ENCODE measurements at regions not wholly inside any gene's neighbourhood (a gene's known extent, or its start where the extent isn't known, plus 50 kb on each side); places are given as distances from the start of the nearest gene placed in this dataset.

GRCh38 chr14:100663761-100664052, 63.0 kb upstream of the DLK1 start:
- DNase-seq, result no peak
- no peak for ATAC-seq (ENCODE audit: low FRiP score)
- H3K4me1 ChIP-seq (ENCODE audit: control insufficient read depth in 1 of 2, insufficient read depth in 2 of 2, low read length in 2 of 2), result no peaks in the 10 kb centered on the region
- intact Hi-C loops (cut with DNase I), result loop anchor here (10.0 kb wide), 1 partner anchor 961 kb away; no protein-coding TSS in a partner anchor
- WGBS, 2 donors, result 51 to 60% methylated on average over 3 of the region's 3 CpGs
- no peaks in the 10 kb centered on the region for H3K9me3 ChIP-seq (ENCODE audit: control insufficient read depth, low read length)
- no peaks in the 10 kb centered on the region for H3K36me3 ChIP-seq (ENCODE audit: control insufficient read depth in 1 of 2, insufficient read depth in 2 of 2, low read length in 1 of 2)
- H3K4me3 ChIP-seq (ENCODE audit: low read length in 2 of 2), result no peak overlapping the region
- H3K27ac ChIP-seq (ENCODE audit: low read depth in 1 of 2, low read length in 2 of 2), result no peak overlapping the region
- no peaks in the 10 kb centered on the region for H3K27me3 ChIP-seq (ENCODE audit: control insufficient read depth in 1 of 2, insufficient read depth in 2 of 2, low read length in 1 of 2)

- Histone ChIP-seq H3K4me1 (ENCODE audit: control insufficient read depth in 1 of 2, insufficient read depth in 2 of 2, low read length in 2 of 2) (no peaks in the 10 kb centered on the region), H3K27me3 (ENCODE audit: control insufficient read depth in 1 of 2, insufficient read depth in 2 of 2, low read length in 1 of 2) (no peaks in the 10 kb centered on the region), H3K27ac (ENCODE audit: low read depth in 1 of 2, low read length in 2 of 2) (no peak overlapping the region), H3K4me3 (ENCODE audit: low read length in 2 of 2) (no peak overlapping the region), H3K9me3 (ENCODE audit: control insufficient read depth, low read length) (no peaks in the 10 kb centered on the region), H3K36me3 (ENCODE audit: control insufficient read depth in 1 of 2, insufficient read depth in 2 of 2, low read length in 1 of 2) (no peaks in the 10 kb centered on the region)
- intact Hi-C loops (cut with DNase I), result loop anchor here (10.0 kb wide), 1 partner anchor 961 kb away; no protein-coding TSS in a partner anchor
- DNase-seq (no peak), ATAC-seq (ENCODE audit: low FRiP score) (no peak)
- 57 to 60% methylated on average over 5 of the region's 5 CpGs for WGBS, 2 donors
Measured at GRCh38 chr14:100664231-100664630, 62.5 kb upstream of the DLK1 start.

GRCh38 chr14:100664841-100665510, 61.7 kb upstream of the DLK1 start:
- DNase-seq (no peak), ATAC-seq (ENCODE audit: low FRiP score) (no peak)
- WGBS, 2 donors, result 55 to 62% methylated on average over 14 of the region's 14 CpGs
- H3K9me3 ChIP-seq (ENCODE audit: control insufficient read depth, low read length), result no peaks in the 10 kb centered on the region
- intact Hi-C loops (cut with DNase I), result loop anchor here (10.0 kb wide), 1 partner anchor 960 kb away; no protein-coding TSS in a partner anchor
- H3K4me1 ChIP-seq (ENCODE audit: control insufficient read depth in 1 of 2, insufficient read depth in 2 of 2, low read length in 2 of 2), result no peaks in the 10 kb centered on the region
- H3K4me3 ChIP-seq (ENCODE audit: low read length in 2 of 2), result no peak overlapping the region
- H3K36me3 ChIP-seq (ENCODE audit: control insufficient read depth in 1 of 2, insufficient read depth in 2 of 2, low read length in 1 of 2), result no peaks in the 10 kb centered on the region
- H3K27ac ChIP-seq (ENCODE audit: low read depth in 1 of 2, low read length in 2 of 2), result no peak overlapping the region
- no peaks in the 10 kb centered on the region for H3K27me3 ChIP-seq (ENCODE audit: control insufficient read depth in 1 of 2, insufficient read depth in 2 of 2, low read length in 1 of 2)

GRCh38 chr14:100665511-100666032, 61.1 kb upstream of the DLK1 start:
- WGBS, 2 donors, result 55 to 56% methylated on average over 10 to 11 of the region's 11 CpGs
- intact Hi-C loops (cut with DNase I), result loop anchor here (10.0 kb wide), 1 partner anchor 959 kb away; no protein-coding TSS in a partner anchor
- H3K36me3 ChIP-seq (ENCODE audit: control insufficient read depth in 1 of 2, insufficient read depth in 2 of 2, low read length in 1 of 2), result no peaks in the 10 kb centered on the region
- no peaks in the 10 kb centered on the region for H3K4me1 ChIP-seq (ENCODE audit: control insufficient read depth in 1 of 2, insufficient read depth in 2 of 2, low read length in 2 of 2)
- no peaks in the 10 kb centered on the region for H3K9me3 ChIP-seq (ENCODE audit: control insufficient read depth, low read length)
- H3K27ac ChIP-seq (ENCODE audit: low read depth in 1 of 2, low read length in 2 of 2), result no peak overlapping the region
- H3K27me3 ChIP-seq (ENCODE audit: control insufficient read depth in 1 of 2, insufficient read depth in 2 of 2, low read length in 1 of 2), result no peaks in the 10 kb centered on the region
- no peak overlapping the region for H3K4me3 ChIP-seq (ENCODE audit: low read length in 2 of 2)
- ATAC-seq (ENCODE audit: low FRiP score) (no peak), DNase-seq (no peak)

- DNase-seq, result no peak
- Histone ChIP-seq H3K36me3 (ENCODE audit: control insufficient read depth in 1 of 2, insufficient read depth in 2 of 2, low read length in 1 of 2) (no peaks in the 10 kb centered on the region), H3K4me3 (ENCODE audit: low read length in 2 of 2) (no peak overlapping the region), H3K9me3 (ENCODE audit: control insufficient read depth, low read length) (no peaks in the 10 kb centered on the region), H3K27ac (ENCODE audit: low read depth in 1 of 2, low read length in 2 of 2) (no peak overlapping the region), H3K4me1 (ENCODE audit: control insufficient read depth in 1 of 2, insufficient read depth in 2 of 2, low read length in 2 of 2) (no peaks in the 10 kb centered on the region), H3K27me3 (ENCODE audit: control insufficient read depth in 1 of 2, insufficient read depth in 2 of 2, low read length in 1 of 2) (no peaks in the 10 kb centered on the region)
- WGBS, 2 donors, result 48 to 61% methylated on average over 3 of the region's 3 CpGs
- intact Hi-C loops (cut with DNase I), result loop anchor here (10.0 kb wide), 1 partner anchor 958 kb away; no protein-coding TSS in a partner anchor
- ATAC-seq (ENCODE audit: low FRiP score), result no peak
Measured at GRCh38 chr14:100666403-100666802, 60.3 kb upstream of the DLK1 start.

- H3K4me1 ChIP-seq (ENCODE audit: control insufficient read depth in 1 of 2, insufficient read depth in 2 of 2, low read length in 2 of 2), result no peaks in the 10 kb centered on the region
- WGBS, 2 donors, result 69 to 74% methylated on average over 10 of the region's 10 CpGs
- intact Hi-C loops (cut with DNase I), result loop anchor here (10.0 kb wide), 1 partner anchor 958 kb away; no protein-coding TSS in a partner anchor
- H3K9me3 ChIP-seq (ENCODE audit: control insufficient read depth, low read length), result no peaks in the 10 kb centered on the region
- H3K36me3 ChIP-seq (ENCODE audit: control insufficient read depth in 1 of 2, insufficient read depth in 2 of 2, low read length in 1 of 2), result no peaks in the 10 kb centered on the region
- H3K27ac ChIP-seq (ENCODE audit: low read depth in 1 of 2, low read length in 2 of 2), result no peak overlapping the region
- H3K27me3 ChIP-seq (ENCODE audit: control insufficient read depth in 1 of 2, insufficient read depth in 2 of 2, low read length in 1 of 2), result no peaks in the 10 kb centered on the region
- no peak for DNase-seq
- no peak overlapping the region for H3K4me3 ChIP-seq (ENCODE audit: low read length in 2 of 2)
- ATAC-seq (ENCODE audit: low FRiP score), result no peak
Measured at GRCh38 chr14:100666851-100667250, 59.8 kb upstream of the DLK1 start.

GRCh38 chr14:100667656-100668055, 59.0 kb upstream of the DLK1 start:
- Histone ChIP-seq H3K36me3 (ENCODE audit: control insufficient read depth in 1 of 2, insufficient read depth in 2 of 2, low read length in 1 of 2) (no peaks in the 10 kb centered on the region), H3K9me3 (ENCODE audit: control insufficient read depth, low read length) (no peaks in the 10 kb centered on the region), H3K27ac (ENCODE audit: low read depth in 1 of 2, low read length in 2 of 2) (no peak overlapping the region), H3K27me3 (ENCODE audit: control insufficient read depth in 1 of 2, insufficient read depth in 2 of 2, low read length in 1 of 2) (no peaks in the 10 kb centered on the region), H3K4me3 (ENCODE audit: low read length in 2 of 2) (no peak overlapping the region), H3K4me1 (ENCODE audit: control insufficient read depth in 1 of 2, insufficient read depth in 2 of 2, low read length in 2 of 2) (no peaks in the 10 kb centered on the region)
- DNase-seq (no peak), ATAC-seq (ENCODE audit: low FRiP score) (no peak)
- WGBS, 2 donors, result 81 to 84% methylated on average over 19 of the region's 19 CpGs
- intact Hi-C loops (cut with DNase I), result loop anchor here (10.0 kb wide), 1 partner anchor 957 kb away; no protein-coding TSS in a partner anchor

GRCh38 chr14:100668352-100668751, 58.3 kb upstream of the DLK1 start:
- Histone ChIP-seq H3K27ac (ENCODE audit: low read depth in 1 of 2, low read length in 2 of 2) (no peak overlapping the region), H3K27me3 (ENCODE audit: control insufficient read depth in 1 of 2, insufficient read depth in 2 of 2, low read length in 1 of 2) (no peaks in the 10 kb centered on the region), H3K9me3 (ENCODE audit: control insufficient read depth, low read length) (no peaks in the 10 kb centered on the region), H3K4me3 (ENCODE audit: low read length in 2 of 2) (no peak overlapping the region), H3K36me3 (ENCODE audit: control insufficient read depth in 1 of 2, insufficient read depth in 2 of 2, low read length in 1 of 2) (no peaks in the 10 kb centered on the region), H3K4me1 (ENCODE audit: control insufficient read depth in 1 of 2, insufficient read depth in 2 of 2, low read length in 2 of 2) (no peaks in the 10 kb centered on the region)
- intact Hi-C loops (cut with DNase I), result loop anchor here (10.0 kb wide), 1 partner anchor 956 kb away; no protein-coding TSS in a partner anchor
- DNase-seq (no peak), ATAC-seq (ENCODE audit: low FRiP score) (no peak)
- WGBS, 2 donors, result 90 to 92% methylated on average over 6 of the region's 6 CpGs

GRCh38 chr14:100669011-100669412, 57.7 kb upstream of the DLK1 start:
- ATAC-seq (ENCODE audit: low FRiP score) (no peak), DNase-seq (no peak)
- H3K4me1 ChIP-seq (ENCODE audit: control insufficient read depth in 1 of 2, insufficient read depth in 2 of 2, low read length in 2 of 2), result no peaks in the 10 kb centered on the region
- H3K27ac ChIP-seq (ENCODE audit: low read depth in 1 of 2, low read length in 2 of 2), result no peak overlapping the region
- intact Hi-C loops (cut with DNase I), result loop anchor here (10.0 kb wide), 1 partner anchor 956 kb away; no protein-coding TSS in a partner anchor
- peaks cover 1% of the 10 kb centered on the region for H3K9me3 ChIP-seq (ENCODE audit: control insufficient read depth, low read length)
- no peaks in the 10 kb centered on the region for H3K27me3 ChIP-seq (ENCODE audit: control insufficient read depth in 1 of 2, insufficient read depth in 2 of 2, low read length in 1 of 2)
- WGBS, 2 donors, result 54 to 58% methylated on average over 9 of the region's 9 CpGs
- H3K36me3 ChIP-seq (ENCODE audit: control insufficient read depth in 1 of 2, insufficient read depth in 2 of 2, low read length in 1 of 2), result no peaks in the 10 kb centered on the region
- no peak overlapping the region for H3K4me3 ChIP-seq (ENCODE audit: low read length in 2 of 2)

All from aorta (tissue), 5 donors.